Natural killer cell (primary cell): ENCODE measurements at regions not wholly inside any gene's neighbourhood (a gene's known extent, or its start where the extent isn't known, plus 50 kb on each side); places are given as distances from the start of the nearest gene placed in this dataset.

Experiments
- ATAC-seq, 3 donors: fragments of 150-1000 bp in 2 of 3; fragments of 200-7000 bp in 1 of 3; cut with Tn5 transposase; 1 replicate in 1 of 3; 2 replicates in 2 of 3; pipeline ENCODE4 v1.10.0; 2021; ENCODE audit warnings: mild to moderate bottlenecking in 2 of 3, moderate library complexity in 2 of 3
- DNase-seq, 2 donors: peaks; one replicate each; pipeline versions ENCODE4 v3.0.0 to v3.0.0-alpha.2; 2013 to 2021; ENCODE audit warnings: mixed read lengths in 1 of 2
- H3K27ac ChIP-seq: one replicate; pipeline ENCODE4 v1.5.1; 2013; ENCODE audit warnings: mild to moderate bottlenecking, low read length
- H3K27me3 ChIP-seq: one replicate; pipeline ENCODE4 v1.6.1; 2013; ENCODE audit warnings: low read length; ENCODE audit not compliant: control insufficient read depth, insufficient read depth
- H3K36me3 ChIP-seq: one replicate; pipeline ENCODE4 v1.6.1; 2013; ENCODE audit warnings: low read length; ENCODE audit not compliant: control insufficient read depth, insufficient read depth
- H3K4me1 ChIP-seq: one replicate; pipeline ENCODE4 v1.6.1; 2013; ENCODE audit warnings: low read length; ENCODE audit not compliant: control insufficient read depth, insufficient read depth
- H3K4me3 ChIP-seq: one replicate; pipeline ENCODE4 v1.5.1; 2013; ENCODE audit warnings: low read length
- H3K9me3 ChIP-seq: one replicate; pipeline ENCODE4 v1.6.1; 2013; ENCODE audit warnings: low read length; ENCODE audit not compliant: control insufficient read depth, insufficient read depth
- H3K27ac Mint-ChIP-seq, 2 donors: one replicate each; pipeline ENCODE4 v1.8.0; 2022; ENCODE audit warnings: mild to moderate bottlenecking in 2 of 2, mixed read lengths in 2 of 2, moderate library complexity in 1 of 2
- H3K27me3 Mint-ChIP-seq, 2 donors: one replicate each; pipeline ENCODE4 v1.8.0; 2022; ENCODE audit warnings: low read depth in 2 of 2, mixed read lengths in 2 of 2
- H3K36me3 Mint-ChIP-seq: one replicate; pipeline ENCODE4 v1.8.0; 2022; ENCODE audit warnings: mixed read lengths
- H3K4me1 Mint-ChIP-seq, 2 donors: one replicate each; pipeline ENCODE4 v1.8.0; 2022; ENCODE audit warnings: mixed read lengths in 2 of 2
- H3K4me3 Mint-ChIP-seq: one replicate; pipeline ENCODE4 v1.8.0; 2022; ENCODE audit warnings: mild to moderate bottlenecking, moderate library complexity, mixed read lengths
- H3K9me3 Mint-ChIP-seq, 2 donors: one replicate each; pipeline ENCODE4 v1.8.0; 2022; ENCODE audit warnings: mixed read lengths in 2 of 2
- WGBS: methylation state at CpG from one replicate; pipeline ENCODE4 v1.1.7; 2013; ENCODE audit warnings: missing lambda C conversion rate; ENCODE audit not compliant: insufficient coverage; 5-methylcytosine and 5-hydroxymethylcytosine counted together
- intact Hi-C: fragments of 100-400 bp; cut with micrococcal nuclease; formaldehyde crosslinking; loops from one replicate; pipeline ENCODE4 v1.14.2; 2022
- TF ChIP-seq, protein P1 (sequence below): fragments of 200-600 bp; IDR thresholded peaks from one replicate; pipeline ENCODE4 v1.8.0; 2022; ENCODE audit warnings: antibody characterized with exemption

DNA sequence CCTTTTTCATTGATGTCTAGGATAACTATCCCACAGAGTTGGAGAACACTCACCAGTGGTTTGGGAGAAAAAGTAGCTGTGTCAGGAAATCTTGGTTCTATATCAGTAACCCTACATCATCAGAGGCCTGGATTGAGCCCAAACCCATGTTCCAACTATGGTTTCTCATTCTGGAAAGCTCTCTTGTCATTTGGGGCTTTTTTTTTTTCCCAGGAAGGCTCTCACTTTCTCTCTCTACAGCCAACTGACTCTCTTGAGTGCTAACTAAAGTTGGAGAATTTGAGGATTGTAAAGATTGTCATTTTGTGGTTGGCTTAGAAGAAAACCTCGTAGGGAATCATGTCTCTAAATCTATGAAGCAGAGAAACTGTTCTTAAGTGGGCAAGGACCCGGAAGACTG is 228.2 kb upstream of the DIPK2B start:
- H3K4me3 ChIP-seq, result no peak overlapping the region
- no peak overlapping the region for H3K27ac Mint-ChIP-seq
- H3K27ac ChIP-seq, result no peak overlapping the region
- TF ChIP-seq, protein P1, sequence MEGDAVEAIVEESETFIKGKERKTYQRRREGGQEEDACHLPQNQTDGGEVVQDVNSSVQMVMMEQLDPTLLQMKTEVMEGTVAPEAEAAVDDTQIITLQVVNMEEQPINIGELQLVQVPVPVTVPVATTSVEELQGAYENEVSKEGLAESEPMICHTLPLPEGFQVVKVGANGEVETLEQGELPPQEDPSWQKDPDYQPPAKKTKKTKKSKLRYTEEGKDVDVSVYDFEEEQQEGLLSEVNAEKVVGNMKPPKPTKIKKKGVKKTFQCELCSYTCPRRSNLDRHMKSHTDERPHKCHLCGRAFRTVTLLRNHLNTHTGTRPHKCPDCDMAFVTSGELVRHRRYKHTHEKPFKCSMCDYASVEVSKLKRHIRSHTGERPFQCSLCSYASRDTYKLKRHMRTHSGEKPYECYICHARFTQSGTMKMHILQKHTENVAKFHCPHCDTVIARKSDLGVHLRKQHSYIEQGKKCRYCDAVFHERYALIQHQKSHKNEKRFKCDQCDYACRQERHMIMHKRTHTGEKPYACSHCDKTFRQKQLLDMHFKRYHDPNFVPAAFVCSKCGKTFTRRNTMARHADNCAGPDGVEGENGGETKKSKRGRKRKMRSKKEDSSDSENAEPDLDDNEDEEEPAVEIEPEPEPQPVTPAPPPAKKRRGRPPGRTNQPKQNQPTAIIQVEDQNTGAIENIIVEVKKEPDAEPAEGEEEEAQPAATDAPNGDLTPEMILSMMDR, result no peak
- 80% methylated on average over 1 of the region's 2 CpGs for WGBS
- H3K9me3 ChIP-seq, result no peaks in the 10 kb centered on the region
- H3K4me1 Mint-ChIP-seq, result no peaks in the 10 kb centered on the region
- no peaks in the 10 kb centered on the region for H3K36me3 Mint-ChIP-seq
- intact Hi-C loops, result no loop called here
- peaks cover 0 to 23% of the 10 kb centered on the region in 2 donors for H3K27me3 Mint-ChIP-seq
- no peaks in the 10 kb centered on the region for H3K27me3 ChIP-seq
- ATAC-seq, result no peak
- H3K9me3 Mint-ChIP-seq, result no peaks in the 10 kb centered on the region
- H3K4me3 Mint-ChIP-seq, result no peak overlapping the region
- DNase-seq, result no peak
- H3K36me3 ChIP-seq, result no peaks in the 10 kb centered on the region
- no peaks in the 10 kb centered on the region for H3K4me1 ChIP-seq

- Histone ChIP-seq H3K27ac (no peak overlapping the region), H3K36me3 (no peaks in the 10 kb centered on the region), H3K4me1 (no peaks in the 10 kb centered on the region), H3K9me3 (no peaks in the 10 kb centered on the region), H3K4me3 (no peak overlapping the region), H3K27me3 (no peaks in the 10 kb centered on the region)
- ATAC-seq (no peak), DNase-seq (no peak)
- Mint-ChIP-seq H3K27ac (no peak overlapping the region), H3K4me1 (no peaks in the 10 kb centered on the region), H3K9me3 (no peaks in the 10 kb centered on the region), H3K36me3 (no peaks in the 10 kb centered on the region), H3K27me3 (peaks cover 0 to 8% of the 10 kb centered on the region in 2 donors), H3K4me3 (no peak overlapping the region)
- TF ChIP-seq, protein P1, result no peak
- intact Hi-C loops, result no loop called here
Observed at GRCh38 chrX:45424326-45424725, 223.7 kb upstream of the DIPK2B start.

- Histone ChIP-seq H3K36me3 (no peaks in the 10 kb centered on the region), H3K27ac (no peak overlapping the region), H3K27me3 (no peaks in the 10 kb centered on the region), H3K4me3 (no peak overlapping the region), H3K4me1 (no peaks in the 10 kb centered on the region), H3K9me3 (no peaks in the 10 kb centered on the region)
- Mint-ChIP-seq H3K4me1 (no peaks in the 10 kb centered on the region), H3K36me3 (no peaks in the 10 kb centered on the region), H3K27me3 (peaks cover 4 to 11% of the 10 kb centered on the region in 2 donors), H3K4me3 (no peak overlapping the region), H3K27ac (no peak overlapping the region), H3K9me3 (no peaks in the 10 kb centered on the region)
- no CpG with 5 or more reads among the region's 1 CpG for WGBS
- TF ChIP-seq, protein P1, result no peak
- no peak for DNase-seq
- ATAC-seq, result no peak
- intact Hi-C loops, result no loop called here
Observed at GRCh38 chrX:45422216-45422925, 221.7 kb upstream of the DIPK2B start.

DNA sequence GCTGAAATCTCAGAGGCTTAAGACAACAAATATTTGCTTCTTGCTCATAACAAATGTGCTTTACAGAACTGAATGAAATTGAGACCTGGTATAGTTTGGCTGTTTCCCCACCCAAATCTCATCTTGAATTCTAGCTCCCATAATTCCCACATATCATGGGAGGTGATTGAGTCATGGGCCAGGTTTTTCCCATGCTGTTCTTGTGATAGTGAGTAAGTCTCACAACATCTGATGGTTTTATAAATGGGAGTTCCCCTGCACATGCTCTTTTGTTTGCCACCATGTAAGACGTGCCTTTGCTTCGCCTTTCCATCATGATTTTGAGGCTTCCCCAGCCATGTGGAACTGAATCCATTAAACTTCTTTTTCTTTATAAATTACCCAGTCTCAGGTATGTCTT is 221.1 kb upstream of the DIPK2B start:
- Histone ChIP-seq H3K36me3 (no peaks in the 10 kb centered on the region), H3K4me1 (no peaks in the 10 kb centered on the region), H3K4me3 (no peak overlapping the region), H3K27ac (no peak overlapping the region), H3K9me3 (no peaks in the 10 kb centered on the region), H3K27me3 (no peaks in the 10 kb centered on the region)
- TF ChIP-seq, protein P1, result no peak
- no peak overlapping the region for H3K27ac Mint-ChIP-seq
- H3K4me1 Mint-ChIP-seq, result no peaks in the 10 kb centered on the region
- no peaks in the 10 kb centered on the region for H3K36me3 Mint-ChIP-seq
- H3K9me3 Mint-ChIP-seq, result no peaks in the 10 kb centered on the region
- H3K4me3 Mint-ChIP-seq, result no peak overlapping the region
- no peak for DNase-seq
- peaks cover 4 to 17% of the 10 kb centered on the region in 2 donors for H3K27me3 Mint-ChIP-seq
- no peak for ATAC-seq
- intact Hi-C loops, result no loop called here
- WGBS, result 67% methylated on average over 2 of the region's 2 CpGs
